Thyroid gland (tissue), 4 donors: ENCODE measurements at regions not wholly inside any gene's neighbourhood (a gene's known extent, or its start where the extent isn't known, plus 50 kb on each side); places are given as distances from the start of the nearest gene placed in this dataset.

Experiments
- DNase-seq, 2 donors: peaks; one replicate each; pipeline ENCODE4 v3.0.0-alpha.2; 2019
- H3K27ac ChIP-seq, 3 donors: fragments of 200-600 bp; sonication (generic); 1 replicate in 2 of 3; 2 replicates in 1 of 3; pipeline ENCODE4 v1.5.1; 2016 to 2019; ENCODE audit warnings: mild to moderate bottlenecking in 1 of 3, moderate library complexity in 1 of 3
- H3K27me3 ChIP-seq: fragments of 200-600 bp; sonication (generic); one replicate; pipeline ENCODE4 v1.5.1; 2019
- H3K36me3 ChIP-seq, 2 donors: fragments of 200-600 bp; sonication (generic); one replicate each; pipeline ENCODE4 v1.5.1; 2016 to 2019
- H3K4me1 ChIP-seq, 2 donors: fragments of 200-600 bp; sonication (generic); one replicate each; pipeline ENCODE4 v1.5.1; 2017 to 2019
- H3K4me3 ChIP-seq, 3 donors: fragments of 200-600 bp; sonication (generic); replicated peaks in 1 of 3; 1 replicate in 2 of 3; 2 replicates in 1 of 3; pipeline ENCODE4 v1.5.1; 2016; ENCODE audit warnings: mild to moderate bottlenecking in 1 of 3
- H3K9me3 ChIP-seq: fragments of 200-600 bp; sonication (generic); one replicate; pipeline ENCODE4 v1.5.1; 2017
- POLR2A ChIP-seq, 2 donors: fragments of 450-650 bp; IDR thresholded peaks; one replicate each; pipeline ENCODE4 v1.6.1; 2017; ENCODE audit warnings: antibody characterized with exemption in 2 of 2, mild to moderate bottlenecking in 2 of 2, moderate library complexity in 1 of 2
- WGBS, 2 donors: methylation state at CpG; one replicate each; pipeline ENCODE4 v1.1.5; 2017; 5-methylcytosine and 5-hydroxymethylcytosine counted together
- intact Hi-C: fragments of 100-400 bp; cut with DNase I; formaldehyde crosslinking; loops from one replicate; pipeline ENCODE4 v1.15.1; 2023
- TF ChIP-seq, protein P1 (sequence below), 6 experiments: fragments of 200-600 bp in 3 of 6; fragments of 450-650 bp in 3 of 6; sonication (generic) in 3 of 6; IDR thresholded peaks; one replicate each; pipeline ENCODE4 v1.5.1; 2016 to 2019; ENCODE audit warnings: antibody characterized with exemption in 6 of 6, mild to moderate bottlenecking in 2 of 6, inconsistent platforms in 1 of 6, moderate library complexity in 1 of 6

DNA sequence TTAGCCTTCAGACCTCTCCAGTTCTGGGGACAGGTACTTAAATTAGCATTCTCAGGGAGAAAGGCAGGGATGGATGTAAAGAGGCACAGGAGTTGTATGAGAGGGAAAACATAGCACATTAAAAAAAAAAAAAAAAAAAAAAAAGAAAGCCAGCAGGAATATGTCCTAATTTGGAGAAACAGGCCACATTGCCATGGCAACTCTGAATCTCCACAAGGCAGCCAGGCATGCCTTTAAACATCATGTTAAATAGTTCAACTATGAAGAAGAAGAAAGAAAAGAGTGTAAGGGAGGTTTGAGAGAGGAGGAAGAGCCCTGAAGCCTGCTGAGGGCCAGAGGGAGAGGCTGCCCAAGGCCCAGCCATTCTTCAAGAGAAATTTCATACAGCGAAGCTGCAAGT lies 145.8 kb downstream of the GRIN2B start:
- no peak overlapping the region for H3K4me3 ChIP-seq
- no peak overlapping the region for H3K27ac ChIP-seq
- 87 to 95% methylated on average over 1 of the region's 1 CpG for WGBS, 2 donors
- no peaks in the 10 kb centered on the region for H3K27me3 ChIP-seq
- H3K9me3 ChIP-seq, result no peaks in the 10 kb centered on the region
- H3K36me3 ChIP-seq, result no peaks in the 10 kb centered on the region
- TF ChIP-seq POLR2A (IDR thresholded peaks at IDR 0.05), result no peak
- TF ChIP-seq, protein P1, sequence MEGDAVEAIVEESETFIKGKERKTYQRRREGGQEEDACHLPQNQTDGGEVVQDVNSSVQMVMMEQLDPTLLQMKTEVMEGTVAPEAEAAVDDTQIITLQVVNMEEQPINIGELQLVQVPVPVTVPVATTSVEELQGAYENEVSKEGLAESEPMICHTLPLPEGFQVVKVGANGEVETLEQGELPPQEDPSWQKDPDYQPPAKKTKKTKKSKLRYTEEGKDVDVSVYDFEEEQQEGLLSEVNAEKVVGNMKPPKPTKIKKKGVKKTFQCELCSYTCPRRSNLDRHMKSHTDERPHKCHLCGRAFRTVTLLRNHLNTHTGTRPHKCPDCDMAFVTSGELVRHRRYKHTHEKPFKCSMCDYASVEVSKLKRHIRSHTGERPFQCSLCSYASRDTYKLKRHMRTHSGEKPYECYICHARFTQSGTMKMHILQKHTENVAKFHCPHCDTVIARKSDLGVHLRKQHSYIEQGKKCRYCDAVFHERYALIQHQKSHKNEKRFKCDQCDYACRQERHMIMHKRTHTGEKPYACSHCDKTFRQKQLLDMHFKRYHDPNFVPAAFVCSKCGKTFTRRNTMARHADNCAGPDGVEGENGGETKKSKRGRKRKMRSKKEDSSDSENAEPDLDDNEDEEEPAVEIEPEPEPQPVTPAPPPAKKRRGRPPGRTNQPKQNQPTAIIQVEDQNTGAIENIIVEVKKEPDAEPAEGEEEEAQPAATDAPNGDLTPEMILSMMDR (IDR thresholded peaks at IDR 0.05), result no peak
- intact Hi-C loops, result no loop called here
- peak in 1 of 2 donors; percentile 2 for DNase-seq
- no peaks in the 10 kb centered on the region for H3K4me1 ChIP-seq

DNA sequence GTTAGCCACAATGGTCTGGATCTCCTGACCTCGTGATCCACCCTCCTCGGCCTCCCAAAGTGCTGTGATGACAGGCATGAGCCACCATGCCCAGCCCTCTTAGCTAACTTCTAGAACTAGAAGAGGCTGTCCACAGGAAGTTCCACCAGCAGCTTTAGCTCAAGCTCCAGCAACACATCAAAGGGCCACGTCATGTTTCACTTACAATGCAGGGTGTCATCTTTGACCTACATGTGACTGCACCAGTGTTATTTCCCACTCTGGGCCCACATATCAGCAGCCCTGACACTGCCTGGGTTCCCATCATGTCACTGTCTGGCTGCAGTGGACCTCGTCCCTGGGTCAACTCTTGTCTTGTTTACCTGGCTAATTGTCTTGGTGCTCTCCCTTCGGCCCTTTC lies 147.2 kb downstream of the GRIN2B start:
- no peaks in the 10 kb centered on the region for H3K9me3 ChIP-seq
- no peak for DNase-seq
- H3K27ac ChIP-seq, result no peak overlapping the region
- no peaks in the 10 kb centered on the region for H3K36me3 ChIP-seq
- WGBS, 2 donors, result 89 to 97% methylated on average over 5 of the region's 5 CpGs
- H3K4me3 ChIP-seq, result no peak overlapping the region
- no peaks in the 10 kb centered on the region for H3K27me3 ChIP-seq
- H3K4me1 ChIP-seq, result no peaks in the 10 kb centered on the region
- TF ChIP-seq, protein P1 (IDR thresholded peaks at IDR 0.05), result no peak
- TF ChIP-seq POLR2A (IDR thresholded peaks at IDR 0.05), result no peak
- intact Hi-C loops, result no loop called here

DNA sequence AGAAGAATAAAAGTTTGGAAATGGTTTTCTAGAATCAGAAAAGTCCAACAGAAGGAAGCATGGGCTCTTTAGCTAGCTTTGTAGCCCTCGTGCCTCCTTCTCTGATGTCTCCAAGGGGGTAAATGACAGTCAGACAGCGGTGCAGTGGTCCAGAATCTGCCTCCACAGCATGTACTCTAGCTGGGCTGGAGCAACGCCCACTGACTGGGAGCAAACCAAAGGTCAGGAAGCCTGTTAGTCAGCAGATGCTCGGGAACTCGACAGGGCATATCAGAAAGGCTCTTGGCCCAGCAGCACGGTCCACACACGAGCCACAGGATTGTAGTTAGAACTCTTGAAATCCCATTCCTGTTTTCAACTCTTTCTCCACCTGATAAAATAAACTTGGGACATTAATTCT lies 164.3 kb downstream of the GRIN2B start:
- Histone ChIP-seq H3K36me3 (no peaks in the 10 kb centered on the region), H3K27ac (no peak overlapping the region)
- intact Hi-C loops, result no loop called here

DNA sequence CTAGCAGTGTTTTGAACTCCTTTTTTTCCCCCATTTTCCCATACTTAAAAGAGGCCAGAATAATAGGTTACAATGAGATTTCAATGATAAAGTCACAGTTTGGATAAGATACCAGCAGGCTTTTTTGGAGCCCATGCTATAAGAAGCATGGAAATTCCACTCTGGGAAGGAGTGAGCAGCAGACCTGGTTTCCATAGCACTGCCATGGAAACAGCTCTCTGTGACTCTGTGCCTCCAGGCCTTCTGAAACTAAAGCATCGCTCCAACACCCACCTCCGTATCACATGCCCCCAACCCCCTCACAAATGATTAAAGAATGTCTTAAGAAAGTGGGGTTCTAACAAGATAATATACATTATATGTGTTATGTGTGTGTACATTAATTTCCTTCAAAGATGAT lies 165.0 kb downstream of the GRIN2B start:
- intact Hi-C loops, result no loop called here
- Histone ChIP-seq H3K36me3 (no peaks in the 10 kb centered on the region), H3K9me3 (no peaks in the 10 kb centered on the region), H3K27ac (no peak overlapping the region), H3K27me3 (no peaks in the 10 kb centered on the region), H3K4me1 (no peaks in the 10 kb centered on the region), H3K4me3 (no peak overlapping the region)
- TF ChIP-seq, protein P1 (IDR thresholded peaks at IDR 0.05), result no peak
- no peak for TF ChIP-seq POLR2A (IDR thresholded peaks at IDR 0.05)
- 75 to 76% methylated on average over 2 of the region's 2 CpGs for WGBS, 2 donors
- DNase-seq, result no peak

More for the DNA sequence above, 164.3 kb downstream of the GRIN2B start:
- 50 to 52% methylated on average over 7 of the region's 7 CpGs for WGBS, 2 donors
- no peaks in the 10 kb centered on the region for H3K27me3 ChIP-seq
- no peaks in the 10 kb centered on the region for H3K9me3 ChIP-seq
- no peaks in the 10 kb centered on the region for H3K4me1 ChIP-seq
- peak; percentile 4 to 10 for DNase-seq
- no peak overlapping the region for H3K4me3 ChIP-seq
- no peak for TF ChIP-seq POLR2A (IDR thresholded peaks at IDR 0.05)
- TF ChIP-seq, protein P1 (IDR thresholded peaks at IDR 0.05), result no peak

DNA sequence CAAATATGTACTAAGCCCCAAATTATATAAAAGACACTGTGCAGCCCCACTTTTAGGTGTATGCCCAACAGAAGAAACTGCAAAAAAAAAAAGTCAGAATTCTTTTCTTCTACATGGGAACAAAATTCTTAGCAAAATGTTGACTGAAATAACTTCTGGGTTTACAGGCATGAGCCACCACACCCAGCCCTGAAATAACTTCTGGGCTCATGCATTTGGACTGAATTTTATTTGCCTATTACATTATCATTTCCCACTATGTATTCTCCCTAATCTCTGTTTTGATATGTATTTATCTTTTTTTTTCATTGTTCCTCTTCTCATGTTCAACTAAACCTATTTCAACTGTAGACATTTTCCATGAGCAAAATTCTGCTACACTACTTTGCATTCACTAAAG lies 169.2 kb downstream of the GRIN2B start:
- no peak overlapping the region for H3K27ac ChIP-seq
- no peaks in the 10 kb centered on the region for H3K27me3 ChIP-seq
- TF ChIP-seq POLR2A (IDR thresholded peaks at IDR 0.05), result no peak
- TF ChIP-seq, protein P1 (IDR thresholded peaks at IDR 0.05), result no peak
- no peaks in the 10 kb centered on the region for H3K36me3 ChIP-seq
- no peaks in the 10 kb centered on the region for H3K4me1 ChIP-seq
- DNase-seq, result no peak
- no peaks in the 10 kb centered on the region for H3K9me3 ChIP-seq
- intact Hi-C loops, result no loop called here
- H3K4me3 ChIP-seq, result no peak overlapping the region
